ENCODE measurements at regions not wholly inside any gene's neighbourhood (a gene's known extent, or its start where the extent isn't known, plus 50 kb on each side); places are given as distances from the start of the nearest gene placed in this dataset.

GRCh38 chr4:181308476-181309312 is 934.5 kb upstream of the TENM3 start:
- Histone ChIP-seq H3K79me2 (ENCODE audit: insufficient read depth, low read length) (no peaks in the 10 kb centered on the region), H4K20me1 (ENCODE audit: insufficient read depth, low read length) (no peaks in the 10 kb centered on the region), H2AFZ (ENCODE audit: low read depth, low read length) (peak overlapping the region; percentile 74), H3K9ac (ENCODE audit: low read length) (no peak overlapping the region), H3K27ac (ENCODE audit: low read depth, low read length) (no peak overlapping the region), H3K9me3 (ENCODE audit: insufficient read depth, low read depth, low read length) (no peaks in the 10 kb centered on the region), H3K27me3 (ENCODE audit: insufficient read depth, low read length) (no peaks in the 10 kb centered on the region), H3K4me2 (ENCODE audit: low read length) (peak overlapping the region; percentile 31), H3K4me1 (ENCODE audit: insufficient read depth, low read length) (no peaks in the 10 kb centered on the region), H3K36me3 (ENCODE audit: insufficient read depth, low read length) (no peaks in the 10 kb centered on the region), H3K4me3 (ENCODE audit: insufficient read depth, low read depth, low read length) (no peak overlapping the region)
- DNase-seq (ENCODE audit: low read depth): no peak
- Mint-ChIP-seq H3K9me3 (ENCODE audit: unreplicated experiment) (no peaks in the 10 kb centered on the region), H3K4me3 (ENCODE audit: unreplicated experiment) (no peak overlapping the region), H3K36me3 (ENCODE audit: low read depth, unreplicated experiment) (no peaks in the 10 kb centered on the region), H3K27ac (ENCODE audit: unreplicated experiment) (no peak overlapping the region), H3K27me3 (ENCODE audit: low read depth, unreplicated experiment) (no peaks in the 10 kb centered on the region), H3K4me1 (ENCODE audit: low read depth, unreplicated experiment) (no peaks in the 10 kb centered on the region)
- TF ChIP-seq CTCF (IDR thresholded peaks at IDR 0.05; ENCODE audit: insufficient read depth, low read depth, low read length) (no peak), EZH2 (IDR thresholded peaks at IDR 0.05; ENCODE audit: insufficient read depth, low read length) (no peak)
- FAIRE-seq: no peak

GRCh38 chr4:181312066-181312465 is 931.1 kb upstream of the TENM3 start:
- no peak for TF ChIP-seq CTCF (IDR thresholded peaks at IDR 0.05; ENCODE audit: insufficient read depth, low read depth, low read length)
- TF ChIP-seq EZH2 (IDR thresholded peaks at IDR 0.05; ENCODE audit: insufficient read depth, low read length): no peak
- Histone ChIP-seq H3K79me2 (ENCODE audit: insufficient read depth, low read length) (no peaks in the 10 kb centered on the region), H3K4me3 (ENCODE audit: insufficient read depth, low read depth, low read length) (no peak overlapping the region), H3K9ac (ENCODE audit: low read length) (no peak overlapping the region), H3K9me3 (ENCODE audit: insufficient read depth, low read depth, low read length) (no peaks in the 10 kb centered on the region), H3K4me1 (ENCODE audit: insufficient read depth, low read length) (no peaks in the 10 kb centered on the region), H3K36me3 (ENCODE audit: insufficient read depth, low read length) (no peaks in the 10 kb centered on the region), H3K27ac (ENCODE audit: low read depth, low read length) (no peak overlapping the region), H2AFZ (ENCODE audit: low read depth, low read length) (no peak overlapping the region), H3K27me3 (ENCODE audit: insufficient read depth, low read length) (no peaks in the 10 kb centered on the region), H3K4me2 (ENCODE audit: low read length) (no peak overlapping the region), H4K20me1 (ENCODE audit: insufficient read depth, low read length) (no peaks in the 10 kb centered on the region)
- Mint-ChIP-seq H3K36me3 (ENCODE audit: low read depth, unreplicated experiment) (no peaks in the 10 kb centered on the region), H3K4me1 (ENCODE audit: low read depth, unreplicated experiment) (no peaks in the 10 kb centered on the region), H3K27me3 (ENCODE audit: low read depth, unreplicated experiment) (no peaks in the 10 kb centered on the region), H3K4me3 (ENCODE audit: unreplicated experiment) (no peak overlapping the region), H3K27ac (ENCODE audit: unreplicated experiment) (no peak overlapping the region), H3K9me3 (ENCODE audit: unreplicated experiment) (no peaks in the 10 kb centered on the region)
- no peak for DNase-seq (ENCODE audit: low read depth)
- FAIRE-seq: no peak

- no peaks in the 10 kb centered on the region for H3K4me1 ChIP-seq (ENCODE audit: insufficient read depth, low read length)
- H3K4me3 ChIP-seq (ENCODE audit: insufficient read depth, low read depth, low read length): no peak overlapping the region
- H3K9me3 Mint-ChIP-seq (ENCODE audit: unreplicated experiment): no peaks in the 10 kb centered on the region
- FAIRE-seq (no peak), DNase-seq (ENCODE audit: low read depth) (no peak)
- H3K4me1 Mint-ChIP-seq (ENCODE audit: low read depth, unreplicated experiment): no peaks in the 10 kb centered on the region
- H2AFZ ChIP-seq (ENCODE audit: low read depth, low read length): no peak overlapping the region
- H3K4me2 ChIP-seq (ENCODE audit: low read length): no peak overlapping the region
- H3K36me3 Mint-ChIP-seq (ENCODE audit: low read depth, unreplicated experiment): no peaks in the 10 kb centered on the region
- H3K36me3 ChIP-seq (ENCODE audit: insufficient read depth, low read length): no peaks in the 10 kb centered on the region
- H4K20me1 ChIP-seq (ENCODE audit: insufficient read depth, low read length): no peaks in the 10 kb centered on the region
- H3K27me3 ChIP-seq (ENCODE audit: insufficient read depth, low read length): no peaks in the 10 kb centered on the region
- H3K9me3 ChIP-seq (ENCODE audit: insufficient read depth, low read depth, low read length): no peaks in the 10 kb centered on the region
- no peaks in the 10 kb centered on the region for H3K79me2 ChIP-seq (ENCODE audit: insufficient read depth, low read length)
- no peak overlapping the region for H3K27ac ChIP-seq (ENCODE audit: low read depth, low read length)
- no peak overlapping the region for H3K4me3 Mint-ChIP-seq (ENCODE audit: unreplicated experiment)
- H3K27me3 Mint-ChIP-seq (ENCODE audit: low read depth, unreplicated experiment): no peaks in the 10 kb centered on the region
- H3K27ac Mint-ChIP-seq (ENCODE audit: unreplicated experiment): no peak overlapping the region
- H3K9ac ChIP-seq (ENCODE audit: low read length): no peak overlapping the region
- TF ChIP-seq CTCF (IDR thresholded peaks at IDR 0.05; ENCODE audit: insufficient read depth, low read depth, low read length): no peak
- no peak for TF ChIP-seq EZH2 (IDR thresholded peaks at IDR 0.05; ENCODE audit: insufficient read depth, low read length)
Measured at GRCh38 chr4:181319629-181320028, 923.6 kb upstream of the TENM3 start.
